GM19025 (cell line): ENCODE measurements at regions not wholly inside any gene's neighbourhood (a gene's known extent, or its start where the extent isn't known, plus 50 kb on each side); places are given as distances from the start of the nearest gene placed in this dataset.
"Not testable (repeated sequence)": the region's sequence is repeated elsewhere in the genome, so short reads cannot be mapped to it uniquely, and the experiment has no call there.

Experiments
- ATAC-seq: cut with Tn5 transposase; IDR thresholded peaks from one replicate; pipeline ENCODE4 v1.9.1; 2021; ENCODE audit warnings: mild to moderate bottlenecking, low read depth, moderate library complexity; ENCODE audit not compliant: unreplicated experiment

DNA sequence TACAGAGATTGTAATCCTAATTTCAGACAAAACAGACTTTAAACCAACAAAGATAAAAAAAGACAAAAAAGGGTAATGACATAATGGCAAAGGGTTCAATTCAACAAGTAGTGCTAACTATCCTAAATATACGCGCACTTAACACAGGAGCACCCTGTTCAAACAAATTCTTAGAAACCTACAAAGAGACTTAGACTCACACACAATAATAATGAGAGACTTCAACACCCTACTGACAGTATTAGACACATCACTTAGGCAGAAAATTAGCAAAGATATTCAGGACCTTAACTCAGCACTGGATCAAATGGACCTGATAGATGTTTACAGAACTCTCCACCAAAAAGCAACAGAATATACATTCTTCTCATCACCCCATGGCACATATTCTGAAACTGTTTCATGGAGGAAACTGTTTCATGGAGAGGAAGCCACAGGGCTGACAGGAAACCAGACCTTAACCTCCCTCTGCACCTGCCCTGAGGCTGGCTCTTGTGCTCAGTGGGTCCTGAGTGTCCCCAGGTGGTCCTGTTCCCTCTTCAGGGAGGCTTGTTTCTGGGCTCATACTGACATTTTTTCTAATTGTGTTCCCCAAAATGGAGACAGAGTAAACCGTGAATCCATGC lies 54.7 kb downstream of the OR4M2 start:
- not testable (repeated sequence) for ATAC-seq

- not testable (repeated sequence) for ATAC-seq
Observed at GRCh38 chr15:22137572-22137971, 57.2 kb downstream of the OR4M2 start.

DNA sequence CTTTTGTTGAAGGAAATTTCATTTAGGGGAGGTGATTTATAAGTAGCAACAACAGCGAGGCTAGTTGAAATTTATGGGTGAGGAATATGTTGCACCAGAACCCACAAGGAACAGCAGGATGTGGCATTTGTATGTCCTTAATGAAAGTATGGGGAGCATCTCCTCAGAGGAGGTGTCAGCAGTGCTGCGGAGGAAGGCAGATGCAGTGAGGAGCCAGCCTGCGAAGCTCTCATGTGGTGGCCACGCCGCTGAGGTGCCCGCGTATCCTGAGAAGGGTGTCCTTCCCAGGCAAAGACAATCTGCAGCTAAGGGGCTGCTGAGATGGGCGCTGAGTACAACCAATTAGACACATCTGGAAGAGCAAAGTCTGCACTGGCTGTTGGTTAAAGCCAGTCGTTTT lies 60.8 kb downstream of the OR4M2 start:
- not testable (repeated sequence) for ATAC-seq

- ATAC-seq: peak; percentile 87
Observed at GRCh38 chr15:22148109-22148508, 67.8 kb downstream of the OR4M2 start.

- not testable (repeated sequence) for ATAC-seq
Observed at GRCh38 chr15:22158243-22158642, 77.9 kb downstream of the OR4M2 start.

GRCh38 chr15:22160283-22160682 lies 80.0 kb downstream of the OR4M2 start:
- ATAC-seq: peak; percentile 25

GRCh38 chr15:22160741-22161140 lies 80.4 kb downstream of the OR4M2 start:
- peak; percentile 65 for ATAC-seq

- peak; percentile 62 for ATAC-seq
Observed at GRCh38 chr15:22161398-22161797, 81.1 kb downstream of the OR4M2 start.

- ATAC-seq: not testable (repeated sequence)
Observed at GRCh38 chr15:22163715-22164114, 83.4 kb downstream of the OR4M2 start.

GRCh38 chr15:22167521-22167920 lies 87.2 kb downstream of the OR4M2 start:
- ATAC-seq: not testable (repeated sequence)

DNA sequence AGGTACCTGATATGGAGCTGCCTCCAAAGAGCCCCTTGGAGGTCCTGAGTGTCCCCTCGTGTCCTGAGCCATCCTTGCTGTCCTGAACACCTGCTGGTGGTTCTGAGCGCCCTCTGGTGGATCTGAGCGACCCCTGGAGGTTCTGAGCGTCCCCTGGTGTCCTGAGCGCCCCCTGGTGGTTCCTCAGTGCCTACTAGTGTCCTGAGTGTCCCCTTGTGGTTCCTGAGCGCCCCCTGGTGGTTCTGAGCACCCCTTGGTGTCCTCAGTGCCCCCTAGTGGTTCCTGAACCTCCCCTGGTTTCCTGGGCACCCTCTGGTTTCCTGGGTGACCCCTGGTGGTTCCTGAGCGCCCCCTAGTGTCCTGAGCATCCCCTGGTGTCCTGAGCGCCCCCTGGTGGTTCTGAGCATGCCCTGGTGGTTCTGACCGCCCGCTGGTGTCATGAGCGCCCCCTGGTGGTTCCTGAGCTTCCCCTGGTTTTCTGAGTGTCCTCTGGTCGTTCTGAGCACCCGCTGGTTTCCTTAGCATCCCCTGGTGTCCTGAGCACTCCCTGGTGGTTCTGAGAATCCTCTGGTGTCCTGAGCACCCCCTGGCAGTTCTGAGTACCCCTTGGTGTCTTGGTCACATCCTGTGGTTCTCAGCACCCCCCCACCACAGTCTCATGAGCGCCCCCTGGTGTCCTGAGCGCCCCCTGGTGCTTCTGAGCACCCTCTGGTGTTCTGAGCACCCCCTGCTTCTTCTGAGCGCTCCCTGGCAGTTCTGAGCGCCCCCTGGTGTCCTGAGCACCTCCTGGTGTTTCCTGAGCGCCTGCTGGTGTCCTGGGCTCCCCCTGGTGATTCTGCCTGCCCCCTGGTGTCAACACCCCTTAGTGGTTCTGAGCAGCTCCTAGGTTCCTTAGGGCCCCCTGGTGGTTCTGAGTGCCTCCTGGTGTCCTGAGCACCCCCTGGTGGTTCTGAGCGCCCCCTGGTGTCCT lies 93.0 kb downstream of the OR4M2 start:
- peak; percentile 77 for ATAC-seq

DNA sequence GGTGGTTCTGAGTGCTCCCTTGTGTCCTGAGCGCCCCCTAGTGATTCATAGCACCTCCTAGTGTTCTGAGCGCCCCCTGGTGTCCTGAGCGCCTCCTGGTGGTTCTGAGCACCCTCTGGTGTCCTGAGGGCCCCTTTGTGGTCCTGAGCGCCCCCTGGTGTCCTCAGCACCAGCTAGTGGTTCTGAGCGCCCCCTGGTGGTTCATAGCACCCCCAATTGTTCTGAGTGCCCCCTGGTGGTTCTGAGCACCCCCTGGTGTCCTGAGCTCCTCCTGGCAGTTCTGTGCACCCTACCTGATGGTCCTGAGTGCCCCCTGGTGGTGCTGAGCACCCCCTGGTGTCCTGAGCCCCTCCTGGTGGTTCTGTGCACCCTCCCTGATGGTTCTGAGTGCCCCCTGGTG lies 93.8 kb downstream of the OR4M2 start:
- ATAC-seq: peak; percentile 46

- not testable (repeated sequence) for ATAC-seq
Observed at GRCh38 chr15:22177965-22178364, 97.6 kb downstream of the OR4M2 start.

- not testable (repeated sequence) for ATAC-seq
Observed at GRCh38 chr15:22178438-22178837, 98.1 kb downstream of the OR4M2 start.

DNA sequence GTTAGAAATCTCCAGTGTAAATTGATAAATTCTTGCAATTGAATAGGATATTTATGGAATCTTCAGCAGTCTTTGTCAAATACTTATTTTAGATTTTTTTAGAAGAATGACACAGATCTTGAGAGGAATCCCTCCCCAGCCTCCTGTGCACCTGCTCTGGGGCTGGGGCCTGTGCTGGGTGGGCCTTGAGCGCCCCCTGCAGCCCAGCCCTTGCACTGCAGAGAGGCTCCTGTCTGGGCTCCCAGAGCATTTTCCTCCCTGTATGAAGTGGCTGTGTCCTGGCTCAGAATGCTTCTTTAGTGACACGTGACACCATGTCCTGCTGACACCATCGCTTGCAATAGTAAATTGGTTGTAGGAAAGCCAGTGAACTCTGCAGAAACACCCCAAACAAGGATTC lies 98.7 kb downstream of the OR4M2 start:
- not testable (repeated sequence) for ATAC-seq

- not testable (repeated sequence) for ATAC-seq
Observed at GRCh38 chr15:22180611-22181010, 100.3 kb downstream of the OR4M2 start.

DNA sequence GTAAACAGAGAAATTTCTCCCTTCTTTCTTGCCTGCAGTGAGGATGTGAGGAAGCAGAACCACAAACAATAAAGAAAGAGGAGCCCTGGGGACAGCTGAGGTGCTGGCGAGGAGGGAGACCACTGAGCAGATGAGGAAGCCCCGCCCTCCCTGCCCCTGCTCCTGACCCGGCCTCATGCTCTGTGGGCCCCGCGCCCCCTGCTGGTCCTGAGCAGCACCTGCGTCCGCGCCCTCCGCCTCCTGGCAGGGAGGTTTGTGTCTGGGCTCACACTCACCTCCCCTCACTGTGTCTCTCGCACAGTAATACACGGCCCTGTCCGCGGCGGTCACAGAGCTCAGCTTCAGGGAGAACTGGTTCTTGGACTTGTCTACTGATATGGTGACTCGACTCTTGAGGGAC lies 104.4 kb downstream of the OR4M2 start:
- ATAC-seq: peak; percentile 68

DNA sequence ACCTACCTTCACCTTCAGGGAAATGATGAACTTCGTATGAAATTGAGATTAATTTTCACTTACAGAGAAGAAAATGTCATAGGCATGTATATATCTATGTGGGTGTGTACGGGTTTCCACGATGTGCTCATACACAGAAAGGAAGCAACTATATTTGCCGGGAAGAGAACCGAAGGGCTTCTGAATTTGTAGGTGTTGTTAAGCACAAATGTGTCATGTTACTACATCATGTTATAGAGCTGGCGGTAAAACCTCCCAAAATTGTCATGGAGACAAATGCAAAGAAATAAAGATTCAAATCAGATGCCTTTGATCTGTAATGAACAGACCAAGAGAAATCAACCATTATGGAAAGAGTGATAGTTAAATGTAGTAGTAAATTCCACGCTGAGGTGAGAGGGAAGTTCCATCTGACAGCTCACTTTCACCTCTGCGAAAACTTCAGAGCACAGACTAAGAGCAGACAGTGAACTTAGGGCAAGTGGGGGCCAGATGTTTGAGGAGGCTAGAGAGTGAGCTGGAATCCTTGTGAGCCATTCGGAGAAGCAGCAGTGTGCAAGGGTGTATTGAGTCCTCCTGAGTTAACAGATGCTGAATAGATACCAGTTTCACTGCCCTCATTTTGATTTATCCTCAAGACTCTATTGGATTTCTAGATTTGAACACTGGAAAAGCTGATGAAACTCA lies 106.7 kb downstream of the OR4M2 start:
- not testable (repeated sequence) for ATAC-seq

DNA sequence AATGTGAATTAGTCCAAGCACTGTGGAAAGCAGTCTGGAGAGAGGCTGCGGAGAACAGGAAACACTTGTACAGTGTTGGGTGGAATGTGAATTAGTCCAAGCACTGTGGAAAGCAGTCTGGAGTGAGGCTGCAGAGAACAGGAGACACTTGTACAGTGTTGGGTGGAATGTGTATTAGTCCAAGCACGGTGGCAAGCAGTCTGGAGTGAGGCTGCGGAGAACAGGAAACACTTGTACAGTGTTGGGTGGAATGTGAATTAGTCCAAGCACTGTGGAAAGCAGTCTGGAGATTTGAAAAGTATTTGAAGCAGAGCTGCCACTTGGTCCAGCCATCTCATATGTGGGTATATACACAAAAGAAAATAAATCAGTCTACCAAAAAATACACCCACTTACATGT lies 111.5 kb downstream of the OR4M2 start:
- not testable (repeated sequence) for ATAC-seq

DNA sequence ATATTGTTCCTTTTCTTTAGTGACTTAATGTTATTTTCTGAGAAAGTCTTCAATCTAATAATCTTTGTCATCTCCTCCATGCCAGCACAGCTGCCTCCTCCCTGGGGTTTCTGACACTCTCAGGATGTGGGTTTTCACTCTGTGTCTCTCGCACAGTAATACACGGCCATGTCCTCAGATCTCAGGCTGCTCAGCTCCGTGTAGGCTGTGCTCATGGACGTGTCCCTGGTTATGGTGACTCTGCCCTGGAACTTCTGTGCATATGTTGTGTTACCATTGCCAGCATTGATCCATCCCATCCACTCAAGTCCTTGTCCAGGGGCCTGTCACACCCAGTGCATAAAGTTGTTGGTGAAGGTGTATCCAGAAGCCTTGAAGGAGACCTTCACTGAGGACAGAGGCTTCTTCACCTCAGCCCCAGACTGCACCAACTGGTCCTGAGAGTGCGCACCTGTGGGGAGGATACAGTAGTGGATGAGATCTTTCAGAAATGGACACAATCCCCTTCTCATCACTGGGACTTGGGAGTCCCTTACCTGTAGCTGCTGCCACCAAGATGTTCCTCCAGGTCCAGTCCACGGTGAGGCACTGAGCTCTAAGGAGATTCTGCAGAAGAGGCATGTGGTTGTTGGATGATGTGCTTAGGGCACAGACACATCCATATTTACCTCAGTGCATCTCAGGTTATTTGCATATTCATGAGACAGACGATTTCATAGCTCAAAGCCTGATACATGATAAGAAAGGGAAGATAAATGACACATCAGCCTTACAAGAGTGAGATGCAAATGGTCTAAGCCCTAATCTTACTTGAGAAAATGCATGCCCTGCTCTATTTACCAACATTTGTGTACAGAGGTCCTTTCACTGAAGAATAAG lies 114.7 kb downstream of the OR4M2 start:
- not testable (repeated sequence) for ATAC-seq
